Ovary (tissue), 7 donors: ENCODE measurements at regions not wholly inside any gene's neighbourhood (a gene's known extent, or its start where the extent isn't known, plus 50 kb on each side); places are given as distances from the start of the nearest gene placed in this dataset.
"Not testable (repeated sequence)": the region's sequence is repeated elsewhere in the genome, so short reads cannot be mapped to it uniquely, and the experiment has no call there.

Experiments
- DNase-seq, 5 donors: peaks; one replicate each; pipeline ENCODE4 v3.0.0-alpha.2; 2019 to 2020
- H3K27ac ChIP-seq, 2 donors: fragments of 200-600 bp; one replicate each; pipeline versions ENCODE4 v1.5.1 to v1.8.0; 2019 to 2022
- H3K27me3 ChIP-seq: fragments of 200-600 bp; one replicate; pipeline ENCODE4 v1.8.0; 2022
- H3K36me3 ChIP-seq: fragments of 200-600 bp; sonication (generic); one replicate; pipeline ENCODE4 v1.5.1; 2019
- H3K4me1 ChIP-seq: one replicate; pipeline ENCODE4 v1.8.1; 2013; ENCODE audit warnings: mild to moderate bottlenecking, moderate library complexity; ENCODE audit not compliant: insufficient read depth
- H3K4me3 ChIP-seq: fragments of 200-600 bp; sonication (generic); one replicate; pipeline ENCODE4 v1.5.1; 2017
- H3K9me3 ChIP-seq, 2 donors: fragments of 200-600 bp in 1 of 2; sonication (generic) in 1 of 2; one replicate each; pipeline versions ENCODE4 v1.5.1 to v1.8.1; 2013 to 2019; ENCODE audit warnings: mild to moderate bottlenecking in 1 of 2, moderate library complexity in 1 of 2
- WGBS, 3 donors: extraction: QIAGEN DNeasy Blood & Tissue Kit in 1 of 3; methylation state at CpG; one replicate each; pipeline versions ENCODE4 v1.1.5 to v1.1.7; 2013 to 2017; 5-methylcytosine and 5-hydroxymethylcytosine counted together
- intact Hi-C, 4 donors: fragments of 100-400 bp; cut with DNase I; formaldehyde crosslinking; loops; one replicate each; pipeline versions ENCODE4 v1.11.0 to v1.15.1; 2022 to 2023
- donor health status: DM: no; HTN: no; CAD: no; lungs with moderate emphysema.
- donor health status: DM: no; HTN: no; CAD: no.
- donor health status: Bipolar disorder and iron deficiency.
- donor health status: DM: no; HTN: no; CAD: no.
- donor health status: DM: yes; HTN: yes; CAD: no.

- H3K36me3 ChIP-seq, H3K4me1 ChIP-seq, H3K9me3 ChIP-seq, H3K4me3 ChIP-seq, DNase-seq, H3K27me3 ChIP-seq, H3K27ac ChIP-seq, intact Hi-C loops: not testable (repeated sequence)
- WGBS, 3 donors, result no CpG with 5 or more reads among the region's 8 CpGs
Observed at GRCh38 chr15:21774760-21775159, 102.8 kb downstream of the POTEB start.

GRCh38 chr15:21766524-21766923, 111.0 kb downstream of the POTEB start:
- not testable (repeated sequence) for H3K9me3 ChIP-seq, DNase-seq
- no CpG with 5 or more reads among the region's 3 CpGs for WGBS, 3 donors

GRCh38 chr15:21763756-21764155, 113.8 kb downstream of the POTEB start:
- H3K27ac ChIP-seq, H3K36me3 ChIP-seq, intact Hi-C loops, H3K4me3 ChIP-seq, H3K27me3 ChIP-seq, H3K4me1 ChIP-seq, H3K9me3 ChIP-seq, DNase-seq: not testable (repeated sequence)
- WGBS, 3 donors, result 23 to 35% (median 24%) methylated on average over 2 of the region's 2 CpGs

More at GRCh38 chr15:21766524-21766923, 111.0 kb downstream of the POTEB start:
- H3K36me3 ChIP-seq, H3K27me3 ChIP-seq, H3K4me1 ChIP-seq, H3K27ac ChIP-seq, H3K4me3 ChIP-seq, intact Hi-C loops: not testable (repeated sequence)

- DNase-seq, H3K4me3 ChIP-seq, intact Hi-C loops, H3K27me3 ChIP-seq, H3K4me1 ChIP-seq, H3K27ac ChIP-seq, H3K36me3 ChIP-seq, H3K9me3 ChIP-seq: not testable (repeated sequence)
- 36 to 39% methylated on average over 3 of the region's 8 CpGs; no CpG with 5 or more reads in 1 of the 3 donors for WGBS, 3 donors
Observed at GRCh38 chr15:21760250-21761023, 117.1 kb downstream of the POTEB start.

- H3K27ac ChIP-seq, H3K9me3 ChIP-seq, intact Hi-C loops, H3K4me1 ChIP-seq, H3K4me3 ChIP-seq, H3K27me3 ChIP-seq, H3K36me3 ChIP-seq: not testable (repeated sequence)
- WGBS, 3 donors, result 11% methylated on average over 1 of the region's 4 CpGs; no CpG with 5 or more reads in 2 of the 3 donors
- DNase-seq, result peak in 1 of 5 donors; percentile 2
Observed at GRCh38 chr15:21759401-21760165, 118.0 kb downstream of the POTEB start.

GRCh38 chr15:21753838-21754237, 123.7 kb downstream of the POTEB start:
- H3K4me3 ChIP-seq, H3K36me3 ChIP-seq, H3K27ac ChIP-seq, DNase-seq, H3K9me3 ChIP-seq, H3K4me1 ChIP-seq, intact Hi-C loops, H3K27me3 ChIP-seq: not testable (repeated sequence)
- no CpG with 5 or more reads among the region's 2 CpGs for WGBS, 3 donors

- H3K27me3 ChIP-seq, H3K4me3 ChIP-seq, H3K4me1 ChIP-seq, H3K36me3 ChIP-seq, intact Hi-C loops, H3K27ac ChIP-seq, H3K9me3 ChIP-seq, DNase-seq: not testable (repeated sequence)
- WGBS, 3 donors, result 20 to 49% methylated on average over 1 to 3 of the region's 9 CpGs; no CpG with 5 or more reads in 1 of the 3 donors
Observed at GRCh38 chr15:21752124-21752957, 125.2 kb downstream of the POTEB start.

GRCh38 chr15:21749173-21749572, 128.4 kb downstream of the POTEB start:
- DNase-seq, intact Hi-C loops, H3K9me3 ChIP-seq, H3K27ac ChIP-seq, H3K4me3 ChIP-seq, H3K4me1 ChIP-seq, H3K36me3 ChIP-seq, H3K27me3 ChIP-seq: not testable (repeated sequence)
- WGBS, 3 donors, result 76 to 78% methylated on average over 3 of the region's 5 CpGs; no CpG with 5 or more reads in 1 of the 3 donors

GRCh38 chr15:21744245-21744915, 133.2 kb downstream of the POTEB start:
- H3K36me3 ChIP-seq, H3K27me3 ChIP-seq, intact Hi-C loops, DNase-seq, H3K27ac ChIP-seq, H3K4me1 ChIP-seq, H3K4me3 ChIP-seq, H3K9me3 ChIP-seq: not testable (repeated sequence)
- 79 to 80% (median 80%) methylated on average over 4 to 6 of the region's 8 CpGs for WGBS, 3 donors

- intact Hi-C loops, result not testable (repeated sequence)
- WGBS, 3 donors, result 88% methylated on average over 7 of the region's 16 CpGs; no CpG with 5 or more reads in 2 of the 3 donors
Observed at GRCh38 chr15:21742067-21742466, 135.5 kb downstream of the POTEB start.

GRCh38 chr15:21738003-21738402, 139.5 kb downstream of the POTEB start:
- WGBS, 3 donors, result no CpG with 5 or more reads among the region's 7 CpGs
- DNase-seq, H3K27me3 ChIP-seq, intact Hi-C loops, H3K36me3 ChIP-seq, H3K4me3 ChIP-seq, H3K27ac ChIP-seq, H3K9me3 ChIP-seq, H3K4me1 ChIP-seq: not testable (repeated sequence)

More at GRCh38 chr15:21742067-21742466, 135.5 kb downstream of the POTEB start:
- not testable (repeated sequence) for H3K36me3 ChIP-seq, H3K27ac ChIP-seq, H3K4me1 ChIP-seq, H3K4me3 ChIP-seq, DNase-seq, H3K9me3 ChIP-seq, H3K27me3 ChIP-seq
